BJ (cell line): ENCODE measurements at regions not wholly inside any gene's neighbourhood (a gene's known extent, or its start where the extent isn't known, plus 50 kb on each side); places are given as distances from the start of the nearest gene placed in this dataset.

Experiments used
- CTCF ChIA-PET: fragments of 350-600 bp; formaldehyde crosslinking; extraction: SDS; loops from one replicate; lab custom pipeline; 2021; ENCODE audit warnings: antibody characterized with exemption, inconsistent platforms; lab: Yijun Ruan, JAX
- POLR2A ChIA-PET: fragments of 300-600 bp; sonication (Branson Sonifier 250); formaldehyde crosslinking; extraction: SDS; loops from one replicate; lab custom pipeline; 2021; ENCODE audit warnings: antibody characterized with exemption; lab: Charles Lee
- DNase-seq: peaks from one replicate; pipeline ENCODE4 v3.0.0-alpha.2; 2011; ENCODE audit warnings: low read depth
- H3K27me3 ChIP-seq: 2 replicates; pipeline ENCODE4 v1.6.0; 2011; ENCODE audit warnings: low read length; ENCODE audit not compliant: control insufficient read depth, insufficient read depth
- H3K36me3 ChIP-seq: 2 replicates; pipeline ENCODE4 v1.5.1; 2011; ENCODE audit warnings: low read length; ENCODE audit not compliant: control insufficient read depth, insufficient read depth
- H3K4me3 ChIP-seq: 2 replicates; pipeline ENCODE4 v1.5.1; 2011; ENCODE audit warnings: low read depth, mild to moderate bottlenecking, control low read depth, low read length
- TF ChIP-seq, protein P1 (sequence below): IDR thresholded peaks from 2 replicates; pipeline ENCODE4 v1.5.1; 2011; ENCODE audit warnings: low read depth, mild to moderate bottlenecking, control low read depth, inconsistent platforms, low read length, moderate library complexity; ENCODE audit not compliant: insufficient read depth

DNA sequence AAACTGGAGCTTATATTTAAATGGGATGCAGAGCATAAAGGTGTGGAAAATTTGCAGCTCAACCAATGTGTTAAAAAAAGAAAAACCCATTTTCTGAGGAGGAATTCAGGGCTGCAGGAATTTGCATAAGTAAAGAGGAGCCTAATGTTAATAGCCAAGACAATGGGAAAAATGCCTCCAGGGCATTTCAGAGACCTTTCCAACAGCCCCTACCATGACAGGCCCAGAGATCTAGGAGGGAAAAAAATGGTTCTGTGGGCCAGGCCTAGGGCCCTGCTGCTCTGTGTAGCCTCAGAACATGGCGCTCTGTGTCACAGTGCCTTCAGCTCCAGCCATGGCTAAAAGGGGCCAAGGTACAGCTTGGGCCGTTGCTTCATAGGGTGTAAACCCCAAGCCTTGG lies 719.7 kb upstream of the ACVR2A start:
- DNase-seq, result no peak
- ChIA-PET POLR2A (no interaction called here), CTCF (no interaction called here)
- Histone ChIP-seq H3K4me3 (no peak overlapping the region), H3K27me3 (no peaks in the 10 kb centered on the region; the same call in 1 of the 2 replicates), H3K36me3 (no peaks in the 10 kb centered on the region)
- TF ChIP-seq, protein P1, sequence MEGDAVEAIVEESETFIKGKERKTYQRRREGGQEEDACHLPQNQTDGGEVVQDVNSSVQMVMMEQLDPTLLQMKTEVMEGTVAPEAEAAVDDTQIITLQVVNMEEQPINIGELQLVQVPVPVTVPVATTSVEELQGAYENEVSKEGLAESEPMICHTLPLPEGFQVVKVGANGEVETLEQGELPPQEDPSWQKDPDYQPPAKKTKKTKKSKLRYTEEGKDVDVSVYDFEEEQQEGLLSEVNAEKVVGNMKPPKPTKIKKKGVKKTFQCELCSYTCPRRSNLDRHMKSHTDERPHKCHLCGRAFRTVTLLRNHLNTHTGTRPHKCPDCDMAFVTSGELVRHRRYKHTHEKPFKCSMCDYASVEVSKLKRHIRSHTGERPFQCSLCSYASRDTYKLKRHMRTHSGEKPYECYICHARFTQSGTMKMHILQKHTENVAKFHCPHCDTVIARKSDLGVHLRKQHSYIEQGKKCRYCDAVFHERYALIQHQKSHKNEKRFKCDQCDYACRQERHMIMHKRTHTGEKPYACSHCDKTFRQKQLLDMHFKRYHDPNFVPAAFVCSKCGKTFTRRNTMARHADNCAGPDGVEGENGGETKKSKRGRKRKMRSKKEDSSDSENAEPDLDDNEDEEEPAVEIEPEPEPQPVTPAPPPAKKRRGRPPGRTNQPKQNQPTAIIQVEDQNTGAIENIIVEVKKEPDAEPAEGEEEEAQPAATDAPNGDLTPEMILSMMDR, result no peak

DNA sequence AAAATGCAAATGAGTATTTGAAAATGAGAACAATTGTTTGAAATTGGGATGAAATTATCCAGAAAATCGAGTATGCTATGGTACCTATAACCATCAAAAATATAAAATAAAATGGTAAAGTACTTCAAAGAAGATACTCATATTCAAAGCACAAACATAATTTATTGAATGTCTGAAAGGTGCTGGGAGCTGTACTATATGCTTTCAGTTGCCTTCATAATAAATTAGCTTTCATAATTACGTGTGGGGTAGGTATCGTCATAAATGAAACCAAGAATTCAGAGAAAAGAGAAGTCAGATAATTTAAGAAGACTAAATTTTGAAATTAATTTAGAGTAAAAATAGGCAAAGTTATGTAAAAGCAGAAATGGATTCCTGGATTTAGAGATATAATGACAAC lies 721.9 kb upstream of the ACVR2A start:
- Histone ChIP-seq H3K4me3 (no peak overlapping the region), H3K36me3 (no peaks in the 10 kb centered on the region), H3K27me3 (no peaks in the 10 kb centered on the region; the same call in 1 of the 2 replicates)
- CTCF ChIA-PET, result no interaction called here
- TF ChIP-seq, protein P1, result no peak
- DNase-seq, result no peak
- POLR2A ChIA-PET, result no interaction called here

DNA sequence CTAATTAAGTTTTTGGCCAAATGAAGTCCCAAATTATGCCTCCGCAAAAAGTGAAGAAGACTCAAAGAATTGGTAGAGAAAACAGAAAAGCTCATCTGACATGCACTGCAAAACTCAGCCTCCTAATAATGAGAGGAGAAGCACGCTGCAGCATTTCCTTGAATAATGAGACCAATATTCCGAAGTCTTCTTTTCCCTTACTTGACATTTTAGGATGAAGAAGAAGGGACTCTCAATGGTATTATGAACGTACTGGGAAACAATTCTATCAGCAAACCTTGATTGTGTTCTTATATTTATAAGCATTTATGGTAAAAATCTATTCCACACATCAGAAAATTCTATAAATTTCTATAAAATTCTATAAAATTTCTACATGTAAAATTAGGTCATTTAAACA lies 733.9 kb upstream of the ACVR2A start:
- Histone ChIP-seq H3K27me3 (no peaks in the 10 kb centered on the region), H3K4me3 (no peak overlapping the region), H3K36me3 (no peaks in the 10 kb centered on the region)
- TF ChIP-seq, protein P1, result no peak
- DNase-seq, result no peak
- ChIA-PET CTCF (no interaction called here), POLR2A (no interaction called here)

DNA sequence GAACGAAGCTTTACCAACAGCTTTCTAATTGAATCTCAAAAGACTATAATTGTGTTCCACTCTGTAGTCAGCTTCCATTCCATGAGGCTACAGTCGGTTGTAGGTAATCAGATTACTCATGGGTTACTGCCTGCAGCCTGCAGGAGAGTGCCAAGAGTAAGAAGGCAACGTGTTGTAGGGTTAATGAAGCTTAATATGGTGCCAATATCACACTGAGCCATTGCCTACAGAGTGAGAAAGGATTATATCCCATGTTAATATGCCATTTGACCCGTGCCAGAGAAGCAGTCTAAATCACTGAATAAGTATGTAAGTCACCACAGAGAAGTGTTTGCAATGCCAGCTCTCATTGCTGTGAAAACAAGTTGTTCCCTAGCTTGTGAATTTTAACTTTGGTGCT lies 734.5 kb upstream of the ACVR2A start:
- CTCF ChIA-PET, result no interaction called here

DNA sequence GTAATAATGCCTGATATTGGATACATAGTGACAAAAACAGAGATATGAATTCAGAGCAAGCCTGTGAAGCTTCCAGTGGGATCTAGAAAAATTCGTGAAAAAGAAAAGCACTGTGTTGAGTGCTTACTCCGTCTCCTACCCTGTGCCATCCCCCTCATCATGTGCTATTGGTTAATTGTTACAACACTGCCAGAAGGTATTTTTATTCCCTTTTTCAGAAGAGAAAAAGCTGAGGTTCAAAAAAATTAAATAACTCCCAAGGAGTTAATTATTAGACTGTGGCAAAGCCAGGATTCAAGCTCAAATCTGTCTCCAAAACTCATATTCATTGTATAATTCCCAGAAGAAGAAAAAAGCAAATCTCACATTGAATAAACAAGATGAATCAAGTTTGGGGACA lies 735.5 kb upstream of the ACVR2A start:
- DNase-seq, result no peak
- H3K4me3 ChIP-seq, result no peak overlapping the region
- H3K27me3 ChIP-seq, result no peaks in the 10 kb centered on the region
- POLR2A ChIA-PET, result no interaction called here
- no peaks in the 10 kb centered on the region for H3K36me3 ChIP-seq
- CTCF ChIA-PET, result interaction anchor here (0.6 kb wide), 1 partner anchor 910 kb away, joined by 3 read pairs; no protein-coding TSS in a partner anchor
- TF ChIP-seq, protein P1, result no peak

More for the DNA sequence above, 734.5 kb upstream of the ACVR2A start:
- POLR2A ChIA-PET, result no interaction called here
- no peak for DNase-seq
- no peaks in the 10 kb centered on the region for H3K36me3 ChIP-seq
- H3K4me3 ChIP-seq, result no peak overlapping the region
- H3K27me3 ChIP-seq, result no peaks in the 10 kb centered on the region
- TF ChIP-seq, protein P1, result no peak
